Thyroid gland (tissue), 4 donors: ENCODE measurements at regions not wholly inside any gene's neighbourhood (a gene's known extent, or its start where the extent isn't known, plus 50 kb on each side); places are given as distances from the start of the nearest gene placed in this dataset.

Experiments used
- DNase-seq, 2 donors: peaks; one replicate each; pipeline ENCODE4 v3.0.0-alpha.2; 2019
- H3K27ac ChIP-seq, 3 donors: fragments of 200-600 bp; sonication (generic); 1 replicate in 2 of 3; 2 replicates in 1 of 3; pipeline ENCODE4 v1.5.1; 2016 to 2019; ENCODE audit warnings: mild to moderate bottlenecking in 1 of 3, moderate library complexity in 1 of 3
- H3K27me3 ChIP-seq: fragments of 200-600 bp; sonication (generic); one replicate; pipeline ENCODE4 v1.5.1; 2019
- H3K36me3 ChIP-seq, 2 donors: fragments of 200-600 bp; sonication (generic); one replicate each; pipeline ENCODE4 v1.5.1; 2016 to 2019
- H3K4me1 ChIP-seq, 2 donors: fragments of 200-600 bp; sonication (generic); one replicate each; pipeline ENCODE4 v1.5.1; 2017 to 2019
- H3K4me3 ChIP-seq, 3 donors: fragments of 200-600 bp; sonication (generic); replicated peaks in 1 of 3; 1 replicate in 2 of 3; 2 replicates in 1 of 3; pipeline ENCODE4 v1.5.1; 2016; ENCODE audit warnings: mild to moderate bottlenecking in 1 of 3
- H3K9me3 ChIP-seq: fragments of 200-600 bp; sonication (generic); one replicate; pipeline ENCODE4 v1.5.1; 2017
- POLR2A ChIP-seq, 2 donors: fragments of 450-650 bp; IDR thresholded peaks; one replicate each; pipeline ENCODE4 v1.6.1; 2017; ENCODE audit warnings: antibody characterized with exemption in 2 of 2, mild to moderate bottlenecking in 2 of 2, moderate library complexity in 1 of 2
- whole genome bisulfite sequencing, 2 donors: methylation state at CpG; one replicate each; pipeline ENCODE4 v1.1.5; 2017; 5-methylcytosine and 5-hydroxymethylcytosine counted together
- intact Hi-C: fragments of 100-400 bp; cut with DNase I; formaldehyde crosslinking; loops from one replicate; pipeline ENCODE4 v1.15.1; 2023
- TF ChIP-seq, protein P1 (sequence below), 6 experiments: fragments of 200-600 bp in 3 of 6; fragments of 450-650 bp in 3 of 6; sonication (generic) in 3 of 6; IDR thresholded peaks; one replicate each; pipeline ENCODE4 v1.5.1; 2016 to 2019; ENCODE audit warnings: antibody characterized with exemption in 6 of 6, mild to moderate bottlenecking in 2 of 6, inconsistent platforms in 1 of 6, moderate library complexity in 1 of 6

DNA sequence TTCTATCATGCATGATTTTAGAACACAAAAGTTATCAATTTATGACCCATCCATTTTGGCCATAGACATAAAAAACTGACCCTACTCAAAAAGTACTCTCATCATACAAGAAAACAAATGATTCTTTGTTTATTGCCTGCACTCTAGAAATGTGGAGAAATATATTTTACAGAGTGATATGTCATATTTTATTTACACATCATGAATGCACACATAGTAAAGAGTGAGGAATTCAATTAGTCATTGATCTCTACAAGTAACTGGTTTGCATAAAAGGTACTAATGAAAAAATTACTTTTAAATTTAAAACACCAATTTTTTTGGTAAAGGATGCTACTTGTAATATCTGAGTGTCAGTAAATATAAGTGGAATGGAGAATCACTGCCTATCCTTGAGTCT is 242.5 kb upstream of the FAT4 start:
- Histone ChIP-seq H3K27me3 (no peaks in the 10 kb centered on the region), H3K27ac (no peak overlapping the region), H3K4me3 (no peak overlapping the region), H3K9me3 (no peaks in the 10 kb centered on the region), H3K36me3 (no peaks in the 10 kb centered on the region), H3K4me1 (no peaks in the 10 kb centered on the region)
- no peak for DNase-seq
- intact Hi-C loops: no loop called here
- TF ChIP-seq POLR2A (IDR thresholded peaks at IDR 0.05): no peak
- TF ChIP-seq, protein P1, sequence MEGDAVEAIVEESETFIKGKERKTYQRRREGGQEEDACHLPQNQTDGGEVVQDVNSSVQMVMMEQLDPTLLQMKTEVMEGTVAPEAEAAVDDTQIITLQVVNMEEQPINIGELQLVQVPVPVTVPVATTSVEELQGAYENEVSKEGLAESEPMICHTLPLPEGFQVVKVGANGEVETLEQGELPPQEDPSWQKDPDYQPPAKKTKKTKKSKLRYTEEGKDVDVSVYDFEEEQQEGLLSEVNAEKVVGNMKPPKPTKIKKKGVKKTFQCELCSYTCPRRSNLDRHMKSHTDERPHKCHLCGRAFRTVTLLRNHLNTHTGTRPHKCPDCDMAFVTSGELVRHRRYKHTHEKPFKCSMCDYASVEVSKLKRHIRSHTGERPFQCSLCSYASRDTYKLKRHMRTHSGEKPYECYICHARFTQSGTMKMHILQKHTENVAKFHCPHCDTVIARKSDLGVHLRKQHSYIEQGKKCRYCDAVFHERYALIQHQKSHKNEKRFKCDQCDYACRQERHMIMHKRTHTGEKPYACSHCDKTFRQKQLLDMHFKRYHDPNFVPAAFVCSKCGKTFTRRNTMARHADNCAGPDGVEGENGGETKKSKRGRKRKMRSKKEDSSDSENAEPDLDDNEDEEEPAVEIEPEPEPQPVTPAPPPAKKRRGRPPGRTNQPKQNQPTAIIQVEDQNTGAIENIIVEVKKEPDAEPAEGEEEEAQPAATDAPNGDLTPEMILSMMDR (IDR thresholded peaks at IDR 0.05): no peak

DNA sequence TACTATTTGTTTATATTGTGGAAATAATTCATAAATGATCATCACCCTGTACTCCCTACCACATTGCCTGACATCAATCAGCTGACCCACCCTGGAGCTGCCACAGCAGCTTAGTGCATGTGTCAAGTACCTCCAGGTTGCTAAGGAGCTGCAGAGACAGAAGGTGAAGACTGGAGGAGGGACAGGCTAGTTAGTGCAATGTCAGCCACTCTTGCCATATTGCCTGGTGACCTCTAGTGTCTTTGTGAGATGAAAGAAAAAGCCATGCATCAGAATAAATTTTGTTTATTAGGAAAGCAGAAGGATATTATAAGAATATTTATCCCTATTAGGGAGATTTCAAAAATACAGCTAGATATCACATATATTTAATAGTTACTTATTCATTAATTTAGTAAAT is 243.9 kb upstream of the FAT4 start:
- TF ChIP-seq POLR2A (IDR thresholded peaks at IDR 0.05): no peak
- no peak overlapping the region for H3K27ac ChIP-seq
- no peak overlapping the region for H3K4me3 ChIP-seq
- no peaks in the 10 kb centered on the region for H3K4me1 ChIP-seq
- intact Hi-C loops: no loop called here
- H3K9me3 ChIP-seq: no peaks in the 10 kb centered on the region
- no peaks in the 10 kb centered on the region for H3K36me3 ChIP-seq
- peak in 1 of 2 donors; percentile 3 for DNase-seq
- no peaks in the 10 kb centered on the region for H3K27me3 ChIP-seq

DNA sequence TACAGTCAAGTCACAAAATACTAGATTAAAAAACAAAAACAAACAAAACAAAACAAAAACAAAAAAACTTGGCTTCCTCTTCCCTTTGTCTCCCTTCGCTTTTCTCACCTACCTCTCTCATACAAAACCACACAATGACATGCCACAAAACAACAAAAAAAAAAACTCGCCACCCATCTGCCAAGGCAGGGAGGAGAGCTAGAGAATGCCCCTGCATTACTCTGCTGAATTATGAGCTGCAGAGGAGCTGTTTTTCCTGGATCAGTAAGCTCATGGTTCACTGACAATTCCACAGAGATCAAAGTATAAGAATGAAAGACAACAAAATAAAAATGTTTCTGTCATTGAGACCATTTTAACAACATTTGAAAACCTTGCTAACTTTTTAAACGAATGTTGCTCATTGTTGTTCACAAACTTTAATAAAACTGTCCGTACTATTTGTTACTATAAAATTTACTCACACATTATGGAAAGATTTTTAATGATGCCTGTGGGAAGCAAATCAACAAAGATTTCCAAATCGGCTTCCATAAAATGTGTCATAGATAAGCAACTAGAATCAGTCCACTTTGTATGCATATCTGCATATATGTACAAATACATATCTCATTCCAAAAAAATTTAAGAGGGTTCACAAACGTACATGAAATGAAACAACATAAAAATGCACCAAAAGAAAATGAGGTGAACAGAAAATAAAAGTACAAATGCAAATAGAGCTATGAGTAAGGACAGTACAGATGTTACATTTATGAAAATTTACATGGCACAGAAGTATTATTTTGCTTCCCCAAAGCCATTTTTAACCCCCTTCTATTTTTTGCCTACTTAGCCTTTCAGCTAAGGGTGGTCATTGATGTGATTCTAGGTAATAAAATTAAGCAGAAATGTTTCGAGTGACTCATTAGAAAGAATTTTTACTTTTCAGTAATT is 252.4 kb upstream of the FAT4 start:
- TF ChIP-seq, protein P1 (IDR thresholded peaks at IDR 0.05): no peak
- TF ChIP-seq POLR2A (IDR thresholded peaks at IDR 0.05): no peak
- Histone ChIP-seq H3K27me3 (no peaks in the 10 kb centered on the region), H3K9me3 (no peaks in the 10 kb centered on the region), H3K27ac (no peak overlapping the region), H3K4me1 (no peaks in the 10 kb centered on the region), H3K36me3 (no peaks in the 10 kb centered on the region), H3K4me3 (no peak overlapping the region)
- 79 to 88% methylated on average over 7 of the region's 7 CpGs for WGBS, 2 donors
- DNase-seq: no peak
- intact Hi-C loops: no loop called here

DNA sequence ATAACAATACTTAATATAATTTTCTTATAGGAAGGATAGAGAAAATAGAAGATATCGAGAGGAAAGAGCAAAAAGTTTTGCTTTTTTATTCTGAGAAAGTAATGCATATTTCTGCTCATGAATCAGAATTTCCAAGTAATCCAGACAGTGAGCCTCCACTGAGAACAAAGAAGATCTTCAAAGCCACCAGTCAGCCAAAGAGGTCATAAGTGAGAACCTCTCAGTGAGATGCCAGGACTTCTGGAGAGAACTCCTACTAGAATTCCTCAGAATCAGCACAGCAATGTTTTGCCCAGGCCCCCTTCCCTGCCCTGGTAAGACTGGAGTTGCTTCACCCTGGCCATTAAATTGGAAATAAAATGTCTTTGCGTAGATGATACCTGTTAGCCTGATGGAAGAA is 254.4 kb upstream of the FAT4 start:
- intact Hi-C loops: no loop called here
- WGBS, 2 donors: 69 to 97% methylated on average over 2 of the region's 2 CpGs
- no peak for TF ChIP-seq POLR2A (IDR thresholded peaks at IDR 0.05)
- TF ChIP-seq, protein P1 (IDR thresholded peaks at IDR 0.05): no peak
- no peaks in the 10 kb centered on the region for H3K9me3 ChIP-seq
- no peaks in the 10 kb centered on the region for H3K4me1 ChIP-seq
- no peak for DNase-seq
- H3K36me3 ChIP-seq: no peaks in the 10 kb centered on the region
- no peak overlapping the region for H3K27ac ChIP-seq
- H3K4me3 ChIP-seq: no peak overlapping the region
- H3K27me3 ChIP-seq: no peaks in the 10 kb centered on the region

DNA sequence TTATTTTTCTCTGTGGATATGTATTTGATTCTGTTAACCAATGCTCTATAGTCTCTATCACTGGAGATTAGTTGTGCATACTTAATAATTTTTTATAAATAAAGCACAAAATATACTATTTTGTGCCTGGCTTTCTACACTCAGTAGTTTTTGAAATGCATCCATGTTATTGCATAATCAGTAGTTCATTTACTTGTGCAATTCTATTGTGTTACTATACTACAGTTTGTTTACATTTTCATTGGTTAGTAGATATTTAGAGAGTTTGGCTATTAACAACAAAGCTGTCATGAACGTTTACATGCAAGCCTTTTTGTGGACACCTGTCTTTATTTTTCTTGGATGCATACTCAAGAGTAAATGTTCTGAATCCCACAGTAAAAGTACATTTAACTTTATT is 265.0 kb upstream of the FAT4 start:
- no peaks in the 10 kb centered on the region for H3K36me3 ChIP-seq
- DNase-seq: no peak
- no peaks in the 10 kb centered on the region for H3K9me3 ChIP-seq
- TF ChIP-seq POLR2A (IDR thresholded peaks at IDR 0.05): no peak
- TF ChIP-seq, protein P1 (IDR thresholded peaks at IDR 0.05): no peak
- WGBS, 2 donors: 23 to 33% methylated on average over 1 of the region's 1 CpG
- H3K27ac ChIP-seq: no peak overlapping the region
- no peaks in the 10 kb centered on the region for H3K4me1 ChIP-seq
- H3K4me3 ChIP-seq: no peak overlapping the region
- H3K27me3 ChIP-seq: no peaks in the 10 kb centered on the region
- intact Hi-C loops: no loop called here
